GM12874 (cell line): ENCODE measurements at regions not wholly inside any gene's neighbourhood (a gene's known extent, or its start where the extent isn't known, plus 50 kb on each side); places are given as distances from the start of the nearest gene placed in this dataset.

Experiments used
- CTCF ChIP-seq: IDR thresholded peaks from 2 replicates; pipeline ENCODE4 v1.5.1; 2011; ENCODE audit warnings: low read depth, mild to moderate bottlenecking, control low read depth, low read length, moderate library complexity; ENCODE audit not compliant: insufficient read depth

- TF ChIP-seq CTCF = no peak
Measured at GRCh38 chr7:112881-113280, 79.5 kb upstream of the FAM20C start.

GRCh38 chr7:115274-115911 lies 77.0 kb upstream of the FAM20C start:
- no peak for TF ChIP-seq CTCF

DNA sequence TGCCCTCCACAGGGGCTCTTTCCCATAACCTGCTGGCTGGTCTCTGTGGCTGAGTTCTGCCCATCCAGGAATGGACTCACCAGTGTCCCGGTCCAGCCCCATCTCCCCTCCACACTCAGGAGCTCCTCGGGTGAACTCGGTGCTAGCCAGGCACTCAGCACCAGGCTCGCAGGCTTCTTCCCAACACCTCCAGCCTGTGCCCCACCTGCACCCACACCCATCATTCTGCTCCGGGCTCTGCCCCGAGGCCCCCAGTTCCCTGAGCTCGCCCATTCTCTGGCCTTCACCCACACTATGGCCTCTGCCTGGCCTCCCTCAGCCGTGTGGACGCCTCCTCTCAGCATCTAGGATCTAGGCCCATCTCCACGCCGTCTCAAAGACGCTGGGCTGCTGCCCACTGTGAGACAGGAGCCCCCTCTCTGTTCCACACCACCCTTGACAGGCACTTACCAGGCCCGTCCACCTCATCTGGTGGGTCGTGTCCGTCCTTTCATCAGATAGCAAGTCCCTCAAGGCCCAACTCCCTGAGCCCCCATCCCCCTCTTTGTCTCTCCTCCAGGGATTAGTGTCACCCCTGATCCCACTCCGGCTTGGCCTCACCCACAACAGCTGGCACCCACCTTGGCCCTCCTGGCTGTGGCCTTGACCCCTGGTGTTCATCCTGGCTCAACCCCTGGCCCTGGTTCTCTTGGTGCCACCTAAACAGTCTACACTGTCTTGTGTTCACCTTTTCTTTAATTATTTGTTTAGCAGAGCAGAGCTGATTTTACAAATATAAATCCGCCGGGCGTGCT lies 76.0 kb upstream of the FAM20C start:
- no peak for TF ChIP-seq CTCF

DNA sequence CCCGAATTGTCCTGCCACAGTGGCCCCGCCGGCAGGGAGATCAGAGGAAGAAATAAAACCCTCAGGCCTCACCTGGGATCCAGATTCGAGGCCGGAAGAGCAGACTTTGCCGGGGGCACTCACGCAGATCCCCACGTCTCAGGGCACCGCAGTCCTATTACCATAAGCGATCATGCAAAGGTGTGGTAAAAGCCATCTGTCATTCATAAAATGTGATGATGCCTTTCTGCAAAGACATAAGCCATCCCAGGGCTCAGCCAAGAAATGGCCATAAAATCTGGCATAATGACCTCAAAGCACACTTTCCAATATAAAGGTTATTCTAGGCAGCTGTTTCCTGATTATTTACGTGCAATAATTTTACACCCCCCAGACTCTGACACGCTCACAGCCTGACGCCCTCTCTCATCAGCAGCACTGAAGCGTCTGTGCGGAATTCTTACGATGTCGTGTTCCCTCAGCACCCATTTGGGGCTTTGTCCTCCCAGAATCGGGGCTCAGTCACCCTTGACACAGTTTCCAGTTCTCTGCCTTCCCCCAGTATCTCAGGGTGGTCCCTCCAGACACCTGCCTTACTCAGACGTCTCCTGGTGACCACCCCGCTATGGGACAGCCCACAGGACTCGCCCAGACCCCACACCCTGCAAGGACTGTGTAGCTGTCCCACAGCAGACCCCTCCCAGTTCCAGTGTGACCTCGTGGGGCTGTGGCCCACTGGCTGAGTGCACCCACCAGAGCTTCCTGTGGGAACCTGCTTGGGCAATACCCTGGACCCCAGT lies 74.3 kb upstream of the FAM20C start:
- TF ChIP-seq CTCF = no peak

DNA sequence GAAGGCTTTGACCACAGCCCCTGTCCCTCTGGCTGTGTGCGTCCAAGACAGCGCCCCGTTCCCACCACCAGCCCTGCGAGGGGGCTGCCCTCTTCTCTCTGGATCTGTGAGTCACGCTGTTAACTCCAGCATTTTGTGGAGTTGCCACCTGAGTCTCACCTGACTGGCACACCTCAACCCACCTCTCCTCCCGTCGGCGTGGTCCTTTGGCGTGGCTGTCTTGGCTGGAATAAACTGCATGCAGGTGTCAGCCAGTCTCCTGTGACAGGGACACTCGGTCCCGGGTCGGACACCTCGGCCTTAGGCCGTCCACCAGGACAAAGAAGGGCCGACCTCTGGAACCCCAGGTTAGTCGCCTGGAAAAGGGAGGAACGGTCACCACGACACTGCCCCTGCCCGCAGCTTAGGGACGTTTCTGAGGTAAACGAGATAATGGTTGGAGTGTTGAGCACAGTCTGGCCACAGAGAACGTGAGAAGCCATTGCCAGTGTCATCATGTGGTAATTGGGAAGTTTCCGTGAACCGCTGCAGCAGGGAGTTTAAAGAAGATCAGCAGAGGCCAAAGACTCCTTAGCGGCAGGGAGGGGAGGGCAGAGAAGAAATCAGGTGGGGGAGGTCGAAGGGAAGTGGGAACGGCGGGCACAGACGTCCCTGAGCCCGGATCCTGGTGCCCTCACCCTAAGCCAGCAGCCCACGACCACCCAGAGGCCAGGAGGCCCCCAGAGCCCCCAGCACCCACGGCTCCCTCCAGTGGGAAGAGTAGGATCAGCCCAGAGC lies 73.6 kb upstream of the FAM20C start:
- TF ChIP-seq CTCF = no peak

DNA sequence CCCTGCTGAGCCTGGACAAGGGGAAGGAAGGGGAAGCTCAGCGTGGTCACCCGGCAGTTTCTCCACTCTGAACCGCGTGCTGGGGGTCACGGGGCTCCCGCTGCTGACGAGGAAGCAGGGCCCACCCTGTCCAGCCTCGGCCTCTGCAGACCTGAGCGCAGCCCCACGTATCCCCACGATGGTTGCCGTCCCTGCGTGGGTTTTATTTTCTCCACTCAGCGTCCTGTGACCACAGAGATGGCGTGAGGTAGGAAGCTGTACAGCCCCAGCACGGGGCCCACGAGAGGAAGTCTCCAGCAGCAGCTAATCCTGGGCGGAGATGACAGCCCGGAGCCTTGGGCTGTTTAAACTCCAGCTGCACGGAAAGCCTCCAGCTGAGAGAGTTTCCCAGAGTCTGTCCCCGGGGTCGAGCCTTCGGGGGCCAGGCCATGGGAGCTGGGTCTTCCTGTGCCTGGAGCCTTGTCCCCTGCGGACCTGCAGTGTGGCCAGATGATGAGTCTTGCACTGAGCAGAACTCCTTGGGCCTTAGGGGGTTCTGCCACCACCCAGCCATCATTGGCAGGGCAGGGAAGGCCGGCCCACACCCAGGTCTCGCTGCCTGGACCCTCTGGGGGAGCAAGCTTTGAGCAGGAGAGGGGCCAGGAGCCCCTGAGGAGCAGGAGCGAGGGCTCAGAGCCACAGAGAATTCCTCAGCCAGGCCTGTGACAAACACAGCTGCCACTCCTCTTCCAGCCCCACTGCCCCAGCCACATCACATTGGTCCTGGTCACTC lies 72.8 kb upstream of the FAM20C start:
- TF ChIP-seq CTCF = no peak
